Esophagus squamous epithelium (tissue), 5 donors: ENCODE measurements at regions not wholly inside any gene's neighbourhood (a gene's known extent, or its start where the extent isn't known, plus 50 kb on each side); places are given as distances from the start of the nearest gene placed in this dataset.
A peak's percentile ranks its signal among the peaks of the same experiment; 100 is the strongest.

Experiments used
- DNase-seq: peaks from one replicate; lab custom pipeline; 2025; lab: John Stamatoyannopoulos, UW
- H3K27ac ChIP-seq, 4 donors: fragments of 200-600 bp; sonication (generic); one replicate each; pipeline ENCODE4 v1.5.1; 2016 to 2019; ENCODE audit warnings: mild to moderate bottlenecking in 1 of 4
- H3K27me3 ChIP-seq, 4 donors: fragments of 200-600 bp; sonication (generic); 1 replicate in 3 of 4; 2 replicates in 1 of 4; pipeline versions ENCODE4 v1.5.1 to v1.6.0; 2017 to 2021; ENCODE audit warnings: antibody characterized with exemption in 1 of 4
- H3K36me3 ChIP-seq, 3 donors: fragments of 200-600 bp; sonication (generic); one replicate each; pipeline ENCODE4 v1.5.1; 2016 to 2019
- H3K4me1 ChIP-seq, 3 donors: fragments of 200-600 bp; sonication (generic); one replicate each; pipeline ENCODE4 v1.5.1; 2017 to 2019
- H3K4me3 ChIP-seq, 4 donors: fragments of 200-600 bp; sonication (generic); 1 replicate in 3 of 4; 2 replicates in 1 of 4; pipeline ENCODE4 v1.5.1; 2016 to 2019; ENCODE audit warnings: mild to moderate bottlenecking in 2 of 4, moderate library complexity in 1 of 4
- H3K9me3 ChIP-seq, 3 donors: fragments of 200-600 bp; sonication (generic); one replicate each; pipeline ENCODE4 v1.5.1; 2016 to 2019
- CTCF ChIP-seq, 6 experiments: fragments of 450-650 bp in 4 of 6; fragments of 200-600 bp in 2 of 6; sonication (generic) in 2 of 6; IDR thresholded peaks; one replicate each; pipeline ENCODE4 v1.5.1; 2016 to 2019; ENCODE audit warnings: antibody characterized with exemption in 6 of 6, mild to moderate bottlenecking in 4 of 6, moderate library complexity in 4 of 6
- POLR2A ChIP-seq, 4 donors: fragments of 450-650 bp; IDR thresholded peaks; one replicate each; pipeline ENCODE4 v1.6.1; 2017; ENCODE audit warnings: antibody characterized with exemption in 4 of 4, mild to moderate bottlenecking in 4 of 4, moderate library complexity in 3 of 4
- WGBS, 2 donors: methylation state at CpG; one replicate each; pipeline ENCODE4 v1.1.5; 2018; 5-methylcytosine and 5-hydroxymethylcytosine counted together
- intact Hi-C: fragments of 100-400 bp; cut with DNase I; formaldehyde crosslinking; loops from one replicate; pipeline ENCODE4 v1.15.0; 2022
- donor health status: DM: yes; HTN: yes; CAD: no.

- Histone ChIP-seq H3K36me3 (no peaks in the 10 kb centered on the region), H3K27me3 (no peaks in the 10 kb centered on the region), H3K4me1 (peaks cover 0 to 42% (median 5%) of the 10 kb centered on the region in 3 donors), H3K9me3 (no peaks in the 10 kb centered on the region), H3K4me3 (no peak overlapping the region), H3K27ac (no peak overlapping the region)
- TF ChIP-seq POLR2A (IDR thresholded peaks at IDR 0.05) (no peak), CTCF (IDR thresholded peaks at IDR 0.05) (no peak)
- intact Hi-C loops, result no loop called here
- WGBS, 2 donors, result 48 to 53% methylated on average over 2 of the region's 2 CpGs
- DNase-seq, result no peak
These were observed 219.2 kb upstream of the ELL2 start for GRCh38 chr5:96180684-96181435.

- 9 to 18% methylated on average over 5 of the region's 5 CpGs for WGBS, 2 donors
- Histone ChIP-seq H3K27ac (peak overlapping the region in 3 of 4 donors; percentile 52 to 65 (median 64)), H3K4me1 (peaks cover 0 to 48% (median 5%) of the 10 kb centered on the region in 3 donors), H3K4me3 (no peak overlapping the region), H3K9me3 (no peaks in the 10 kb centered on the region), H3K36me3 (no peaks in the 10 kb centered on the region), H3K27me3 (no peaks in the 10 kb centered on the region)
- TF ChIP-seq POLR2A (IDR thresholded peaks at IDR 0.05) (no peak), CTCF (IDR thresholded peaks at IDR 0.05) (no peak)
- intact Hi-C loops, result no loop called here
- no peak for DNase-seq
These were observed 215.7 kb upstream of the ELL2 start for GRCh38 chr5:96177303-96177869.

- H3K9me3 ChIP-seq, result no peaks in the 10 kb centered on the region
- H3K36me3 ChIP-seq, result no peaks in the 10 kb centered on the region
- peaks cover 0 to 46% (median 5%) of the 10 kb centered on the region in 3 donors for H3K4me1 ChIP-seq
- H3K4me3 ChIP-seq, result no peak overlapping the region
- peak overlapping the region in 3 of 4 donors; percentile 11 to 65 (median 64) for H3K27ac ChIP-seq
- WGBS, 2 donors, result 58 to 80% methylated on average over 2 of the region's 2 CpGs
- H3K27me3 ChIP-seq, result no peaks in the 10 kb centered on the region
- TF ChIP-seq POLR2A (IDR thresholded peaks at IDR 0.05), result no peak
- no peak for TF ChIP-seq CTCF (IDR thresholded peaks at IDR 0.05)
- no peak for DNase-seq
- intact Hi-C loops, result no loop called here
These were observed 214.4 kb upstream of the ELL2 start for GRCh38 chr5:96176022-96176421.

- Histone ChIP-seq H3K36me3 (no peaks in the 10 kb centered on the region), H3K4me3 (no peak overlapping the region), H3K27ac (no peak overlapping the region), H3K9me3 (no peaks in the 10 kb centered on the region), H3K27me3 (no peaks in the 10 kb centered on the region), H3K4me1 (peaks cover 0 to 41% (median 5%) of the 10 kb centered on the region in 3 donors)
- 57 to 64% methylated on average over 2 of the region's 2 CpGs for WGBS, 2 donors
- intact Hi-C loops, result no loop called here
- DNase-seq, result no peak
- peak in 4 of 6 experiments; percentile 23 to 62 (median 34) for TF ChIP-seq CTCF (IDR thresholded peaks at IDR 0.05)
- TF ChIP-seq POLR2A (IDR thresholded peaks at IDR 0.05), result no peak
These were observed 213.4 kb upstream of the ELL2 start for GRCh38 chr5:96175090-96175489.

- H3K9me3 ChIP-seq, result no peaks in the 10 kb centered on the region
- intact Hi-C loops, result no loop called here
- no peak for DNase-seq
- H3K36me3 ChIP-seq, result no peaks in the 10 kb centered on the region
- no peak overlapping the region for H3K4me3 ChIP-seq
- H3K27me3 ChIP-seq, result no peaks in the 10 kb centered on the region
- H3K27ac ChIP-seq, result no peak overlapping the region
- peaks cover 0 to 37% (median 5%) of the 10 kb centered on the region in 3 donors for H3K4me1 ChIP-seq
- no peak for TF ChIP-seq CTCF (IDR thresholded peaks at IDR 0.05)
- TF ChIP-seq POLR2A (IDR thresholded peaks at IDR 0.05), result no peak
- 62 to 79% methylated on average over 1 of the region's 1 CpG for WGBS, 2 donors
These were observed 211.7 kb upstream of the ELL2 start for GRCh38 chr5:96173366-96173765.
